Erythroblast (primary cell): ENCODE measurements at regions not wholly inside any gene's neighbourhood (a gene's known extent, or its start where the extent isn't known, plus 50 kb on each side); places are given as distances from the start of the nearest gene placed in this dataset.
"Not testable (repeated sequence)": the region's sequence is repeated elsewhere in the genome, so short reads cannot be mapped to it uniquely, and the experiment has no call there.

Source experiments
- GATA1 ChIP-seq: IDR thresholded peaks from 2 replicates; pipeline ENCODE4 v1.6.1; 2011; ENCODE audit warnings: low read depth, mild to moderate bottlenecking, control low read depth, low read length, moderate library complexity
- POLR2A ChIP-seq: IDR thresholded peaks from 2 replicates; pipeline ENCODE4 v1.6.1; 2011; ENCODE audit warnings: mild to moderate bottlenecking, low read length

DNA sequence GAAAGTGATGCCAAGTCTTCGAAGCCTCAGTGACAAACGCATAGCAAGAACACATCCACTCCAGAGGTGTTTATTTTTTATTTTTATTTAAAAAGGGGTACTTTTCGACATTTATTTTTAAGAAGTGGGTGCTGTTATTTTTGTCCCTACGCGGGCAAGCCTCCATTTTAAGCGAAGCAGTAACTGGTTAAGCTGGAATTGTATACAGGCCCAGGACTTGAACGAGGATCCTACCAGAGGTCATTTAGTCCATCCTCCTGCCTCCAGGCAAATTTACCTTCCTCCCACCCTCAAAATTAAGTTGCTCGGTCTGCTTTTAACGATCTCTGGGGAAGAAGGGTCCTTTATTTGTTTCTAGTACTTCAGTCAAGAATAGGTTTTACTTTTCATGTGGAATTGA, 130.6 kb upstream of the PLEKHM1 start:
- not testable (repeated sequence) for TF ChIP-seq POLR2A, GATA1
